ENCODE measurements at regions not wholly inside any gene's neighbourhood (a gene's known extent, or its start where the extent isn't known, plus 50 kb on each side); places are given as distances from the start of the nearest gene placed in this dataset.
"Not testable (repeated sequence)": the region's sequence is repeated elsewhere in the genome, so short reads cannot be mapped to it uniquely, and the experiment has no call there.

DNA sequence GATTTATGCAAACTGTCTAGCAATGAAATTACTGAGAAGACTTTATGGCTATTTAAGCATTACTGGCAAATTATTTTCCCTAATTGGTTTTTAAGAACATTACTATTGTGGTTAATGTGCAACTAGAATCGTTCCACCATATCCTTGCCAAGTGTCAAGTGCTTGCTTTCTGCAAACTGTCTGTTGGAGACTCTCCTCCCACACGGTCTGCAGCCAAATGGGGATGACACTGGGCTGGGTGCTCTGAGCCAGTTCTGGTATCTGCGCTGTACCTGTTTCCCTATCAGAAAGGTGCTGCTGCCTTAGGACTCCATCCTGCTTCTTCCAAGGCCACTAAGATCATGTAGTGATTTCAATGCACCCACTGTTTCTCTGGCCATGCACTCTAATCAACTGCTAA lies 110.4 kb downstream of the RAMP3 start:
- DNase-seq (ENCODE audit: low read depth): no peak

DNA sequence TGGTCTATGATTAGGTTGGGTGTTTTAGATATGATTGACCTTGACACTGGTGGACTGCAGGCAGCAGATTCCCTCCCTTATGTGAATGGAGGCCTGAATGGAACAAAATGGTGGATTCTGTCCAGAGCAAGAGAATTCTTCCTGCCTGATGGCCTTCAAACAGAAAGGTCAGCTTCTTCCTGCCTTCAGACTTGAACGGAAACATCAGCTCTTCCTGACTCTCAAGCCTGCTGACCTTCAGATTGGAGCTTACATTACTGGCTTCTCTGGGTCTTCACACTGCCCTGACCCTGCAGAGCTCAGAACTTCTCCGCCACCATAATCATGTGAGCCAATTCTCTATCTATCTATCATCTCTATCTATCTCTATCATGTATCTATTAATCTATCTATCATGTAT lies 111.6 kb downstream of the RAMP3 start:
- DNase-seq (ENCODE audit: low read depth): no peak

DNA sequence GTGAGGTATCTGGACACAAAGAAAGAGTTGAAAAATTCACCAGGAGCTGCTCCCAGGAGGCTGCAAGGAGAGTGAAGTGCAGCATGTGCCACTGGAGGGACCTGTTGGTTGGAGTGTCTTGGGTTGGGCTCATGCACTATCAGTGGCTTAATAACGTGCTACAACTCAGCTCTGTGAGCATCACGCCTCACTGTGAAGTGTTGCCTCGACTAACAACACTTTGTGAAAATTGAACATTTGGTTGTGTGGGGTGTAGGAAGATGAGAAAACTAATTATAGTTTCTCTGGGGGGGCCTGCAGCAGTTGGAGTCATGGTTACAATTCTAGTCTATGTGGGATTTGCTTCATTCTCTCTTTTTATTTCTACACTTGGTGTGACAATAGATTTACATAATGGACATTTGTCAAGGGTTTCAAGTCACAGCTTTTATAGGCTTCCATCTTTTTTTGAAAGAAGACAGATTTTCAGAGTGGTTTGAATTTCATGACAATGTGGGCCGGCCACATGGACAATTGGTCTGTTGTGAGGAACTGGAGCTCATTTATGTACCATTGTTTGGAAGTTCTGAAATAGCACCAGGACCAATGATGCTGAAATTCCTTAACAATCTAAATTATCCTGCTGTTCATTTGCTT lies 121.3 kb downstream of the RAMP3 start:
- DNase-seq (ENCODE audit: low read depth): no peak

DNA sequence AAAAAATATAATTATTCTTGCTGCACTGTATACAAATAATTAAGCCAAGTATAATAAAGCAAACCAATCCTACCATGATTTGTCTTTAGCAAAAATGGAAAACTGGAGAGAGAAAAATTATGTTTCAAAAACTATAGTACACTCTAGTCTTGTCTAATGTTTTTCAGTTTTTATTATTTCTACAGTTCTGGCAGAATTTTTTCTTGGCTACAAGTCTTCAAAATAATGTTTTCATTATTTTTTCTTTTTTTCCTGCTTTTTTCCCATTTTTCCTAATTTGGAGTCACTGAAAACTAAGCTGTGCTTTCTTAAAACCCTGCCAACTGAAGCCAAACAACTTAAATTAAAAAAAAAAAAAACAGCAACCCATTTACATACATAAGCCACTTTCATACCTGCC lies 132.0 kb downstream of the RAMP3 start:
- DNase-seq (ENCODE audit: low read depth): not testable (repeated sequence)

DNA sequence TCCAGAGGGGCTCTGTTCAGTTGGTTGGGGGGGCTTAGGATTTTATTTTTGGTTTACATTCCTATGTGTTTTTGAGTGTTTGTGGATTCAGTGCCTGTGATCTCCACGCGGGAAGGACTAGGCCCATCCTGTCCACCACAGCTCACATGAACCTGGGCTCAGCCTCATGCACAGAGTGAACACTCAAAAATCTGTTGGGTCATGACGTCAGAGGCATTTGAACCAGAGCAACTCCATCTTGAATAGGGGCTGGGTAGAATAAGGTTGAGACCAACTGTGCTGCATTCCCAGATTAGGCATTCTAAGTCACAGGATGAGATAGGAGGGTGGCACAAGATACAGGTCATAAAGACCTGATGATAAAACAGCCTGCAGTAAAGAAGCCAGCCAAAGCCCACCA lies 133.3 kb downstream of the RAMP3 start:
- DNase-seq (ENCODE audit: low read depth): no peak

DNA sequence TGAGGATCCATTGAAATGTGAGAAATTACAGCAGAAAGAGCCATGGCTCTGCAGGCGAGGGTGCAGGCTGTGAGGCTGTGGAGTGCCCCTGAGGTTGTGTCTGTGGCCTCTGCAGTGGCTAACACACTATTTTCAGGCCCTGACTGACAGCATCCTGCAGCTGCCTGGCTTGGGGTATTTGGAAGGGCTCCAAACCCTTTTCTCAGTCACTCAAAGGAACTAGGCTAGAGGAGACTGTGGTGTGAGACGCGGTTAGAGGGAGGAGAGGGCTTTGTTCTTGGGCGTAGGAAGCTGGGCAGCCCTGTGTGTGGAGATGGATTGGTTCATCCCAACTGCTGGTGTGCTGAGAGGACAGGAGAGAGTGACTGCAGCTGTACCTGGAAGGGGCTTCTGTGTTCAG lies 134.9 kb downstream of the RAMP3 start:
- no peak for DNase-seq (ENCODE audit: low read depth)

DNA sequence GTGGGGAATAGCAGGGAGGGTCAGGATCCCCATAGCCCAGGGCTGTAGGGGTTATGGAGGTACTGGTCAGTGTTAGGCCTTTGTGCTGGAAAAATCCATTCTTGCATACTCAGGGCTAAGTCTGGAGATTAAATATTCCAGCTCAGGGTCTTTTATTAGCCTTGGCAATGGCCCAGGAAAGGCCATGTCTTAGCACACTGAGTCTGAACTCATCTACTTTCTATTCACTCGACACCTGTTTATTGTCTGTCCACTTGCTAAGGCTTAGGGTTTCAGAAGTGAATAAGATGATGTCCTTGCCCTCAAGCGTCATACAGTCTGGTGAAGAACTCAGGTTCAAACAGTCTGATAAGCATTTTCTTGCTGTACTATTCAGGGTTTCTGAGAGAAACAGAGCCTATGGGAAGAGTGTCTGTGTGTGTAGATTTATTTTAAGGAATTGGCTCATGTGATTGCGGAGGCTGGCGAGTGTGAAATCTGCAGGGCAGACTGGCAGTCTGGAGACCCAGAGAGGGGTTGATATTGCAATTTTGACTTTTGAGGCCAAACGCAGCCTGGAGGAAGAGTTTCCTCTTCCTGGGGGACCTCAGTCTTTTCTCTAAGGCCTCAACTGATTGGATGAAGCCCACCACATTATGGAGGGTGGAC lies 135.8 kb downstream of the RAMP3 start:
- DNase-seq (ENCODE audit: low read depth): no peak

DNA sequence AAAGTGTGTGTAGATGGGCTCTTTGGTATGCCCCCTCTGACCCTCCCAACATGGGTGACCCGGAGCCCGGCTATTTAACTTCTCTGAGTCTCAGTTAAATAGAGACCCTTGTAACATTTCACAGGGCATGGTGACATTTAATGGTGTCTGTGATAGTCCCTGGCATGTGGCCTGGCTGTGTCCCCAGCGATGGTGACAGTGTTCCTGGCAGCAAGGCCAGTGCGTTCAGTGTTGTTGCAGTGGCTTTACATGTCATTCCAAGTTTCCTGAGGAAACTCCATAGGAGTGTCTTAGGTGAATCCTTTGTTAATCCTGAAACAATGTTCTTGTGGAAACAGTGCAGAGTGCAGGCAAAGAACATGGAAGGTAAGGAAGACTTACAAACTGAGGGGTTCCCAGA lies 137.0 kb downstream of the RAMP3 start:
- DNase-seq (ENCODE audit: low read depth): no peak

DNA sequence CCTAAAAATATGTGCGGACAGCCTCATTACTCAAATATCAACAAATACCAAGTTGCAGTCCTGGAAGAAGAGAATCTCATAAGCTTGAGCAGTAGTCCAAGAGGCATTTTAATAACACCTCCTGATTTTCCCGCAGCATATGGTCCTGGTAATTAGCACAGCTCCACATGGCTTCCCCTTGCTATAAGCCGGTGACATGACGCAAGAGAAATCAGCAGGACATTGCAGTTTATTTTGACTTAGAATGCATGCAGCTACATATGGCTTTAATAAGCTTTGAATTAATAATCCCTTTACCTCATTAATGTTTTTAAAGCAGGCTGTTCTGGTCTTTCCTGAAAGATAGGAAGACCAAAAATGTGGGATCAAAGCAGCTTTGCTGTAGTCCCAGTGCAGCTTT lies 137.6 kb downstream of the RAMP3 start:
- DNase-seq (ENCODE audit: low read depth): no peak

DNA sequence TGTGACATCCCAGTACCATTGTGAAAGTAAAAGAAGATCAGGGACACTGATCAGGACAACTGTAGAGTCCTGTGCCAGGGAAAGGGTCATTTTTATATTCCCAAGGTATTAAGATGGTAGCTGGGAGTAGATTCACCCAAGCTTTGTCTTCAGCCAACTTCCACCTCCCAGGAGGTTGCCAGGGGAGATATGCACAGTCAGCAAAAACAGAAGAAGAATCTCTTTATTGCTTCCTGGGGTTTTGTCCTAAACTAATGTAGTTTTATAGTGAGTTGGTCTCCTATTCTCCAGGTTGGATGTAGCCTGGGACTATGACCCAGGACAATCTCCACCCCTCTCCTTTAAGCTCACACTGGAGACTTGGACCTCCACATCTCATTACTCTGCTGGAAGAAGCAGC lies 139.2 kb downstream of the RAMP3 start:
- no peak for DNase-seq (ENCODE audit: low read depth)

DNA sequence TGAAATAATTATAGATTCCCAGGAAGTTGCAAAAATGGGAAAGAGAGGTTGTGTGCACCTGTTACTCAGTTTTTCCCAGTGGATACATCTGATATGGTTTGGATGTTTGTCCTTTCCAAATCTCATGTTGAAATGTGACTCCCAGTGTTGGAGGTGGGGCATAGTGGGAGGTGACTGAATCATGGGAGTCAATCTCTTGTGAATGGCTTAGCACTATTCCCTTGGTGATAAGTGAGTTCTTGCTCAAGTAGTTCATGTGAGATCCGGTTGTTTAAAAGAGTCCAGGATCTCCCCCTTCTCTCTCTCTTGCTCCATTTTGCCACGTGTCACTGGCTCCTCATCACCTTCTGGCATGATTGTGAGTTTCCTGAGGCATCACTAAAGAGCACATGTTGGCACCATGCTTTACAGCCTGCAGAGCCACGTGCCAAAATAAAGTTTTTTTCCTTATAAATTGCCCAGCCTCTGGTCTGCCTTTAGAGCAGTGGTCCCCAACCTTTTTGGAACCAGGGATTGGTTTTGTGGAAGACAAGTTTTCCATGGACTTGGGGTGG lies 149.2 kb downstream of the RAMP3 start:
- no peak for DNase-seq (ENCODE audit: low read depth)

DNA sequence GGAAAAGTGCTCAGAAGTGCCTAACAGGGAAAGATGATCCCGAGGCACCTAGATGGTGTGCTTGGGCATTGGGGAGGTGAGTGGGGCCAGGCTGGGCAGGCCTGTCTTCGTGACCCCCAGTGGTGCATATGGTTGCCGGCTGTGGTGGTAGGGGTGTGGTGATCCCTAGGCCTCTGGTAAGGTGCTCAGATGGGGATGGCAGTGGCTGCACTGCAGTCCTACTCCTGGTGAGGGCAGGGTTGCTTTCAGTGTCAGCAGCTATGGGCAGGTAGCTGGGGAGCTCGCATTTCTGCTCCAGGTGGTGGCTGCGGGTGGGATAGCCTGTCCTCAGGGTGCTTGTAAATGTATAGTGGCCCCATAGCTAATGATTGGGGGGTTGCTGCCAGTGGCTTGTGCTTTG lies 154.0 kb downstream of the RAMP3 start:
- DNase-seq (ENCODE audit: low read depth): no peak

DNA sequence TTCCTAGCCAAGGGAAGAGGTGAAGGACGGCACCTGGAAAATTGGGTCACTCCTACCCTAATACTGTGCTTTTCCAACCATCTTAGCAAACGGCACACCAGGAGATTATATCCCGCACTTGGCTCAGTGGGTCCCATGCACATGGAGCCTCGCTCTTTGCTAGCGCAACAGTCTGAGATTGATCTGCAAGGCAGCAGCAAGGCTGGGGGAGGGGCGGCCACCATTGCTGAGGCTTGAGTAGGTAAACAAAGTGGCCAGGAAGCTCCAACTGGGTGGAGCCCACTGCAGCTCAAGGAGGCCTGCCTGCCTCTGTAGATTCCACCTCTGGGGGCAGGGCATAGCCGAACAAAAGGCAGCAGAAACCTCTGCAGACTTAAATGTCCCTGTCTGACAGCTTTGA lies 157.9 kb downstream of the RAMP3 start:
- not testable (repeated sequence) for DNase-seq (ENCODE audit: low read depth)

DNA sequence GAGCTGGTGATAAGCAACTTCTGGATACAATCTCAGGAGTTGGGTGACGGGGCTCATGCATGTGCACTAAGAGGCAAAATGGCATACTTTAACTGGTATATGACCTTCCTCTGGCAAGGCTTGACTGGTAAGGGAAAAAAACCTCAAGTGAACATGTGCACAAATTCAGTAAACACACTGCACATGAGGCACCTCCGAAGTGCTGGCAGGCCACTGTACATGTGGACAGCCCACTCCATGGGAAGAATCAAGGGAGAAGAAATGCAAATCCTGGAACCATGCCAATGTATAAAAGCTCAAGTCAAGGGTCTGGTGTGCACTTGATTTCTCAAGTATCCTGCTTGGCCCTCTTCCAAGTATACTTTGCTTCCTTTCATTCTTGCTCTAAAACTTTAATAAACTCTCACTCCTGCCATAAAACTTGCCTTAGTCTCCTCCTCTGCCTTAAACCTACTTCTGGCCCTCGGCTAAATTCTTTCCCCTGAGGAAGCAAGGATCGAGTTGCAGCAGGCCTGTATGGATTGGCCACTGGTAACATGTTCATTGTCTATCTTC lies 167.2 kb downstream of the RAMP3 start:
- no peak for DNase-seq (ENCODE audit: low read depth)

DNA sequence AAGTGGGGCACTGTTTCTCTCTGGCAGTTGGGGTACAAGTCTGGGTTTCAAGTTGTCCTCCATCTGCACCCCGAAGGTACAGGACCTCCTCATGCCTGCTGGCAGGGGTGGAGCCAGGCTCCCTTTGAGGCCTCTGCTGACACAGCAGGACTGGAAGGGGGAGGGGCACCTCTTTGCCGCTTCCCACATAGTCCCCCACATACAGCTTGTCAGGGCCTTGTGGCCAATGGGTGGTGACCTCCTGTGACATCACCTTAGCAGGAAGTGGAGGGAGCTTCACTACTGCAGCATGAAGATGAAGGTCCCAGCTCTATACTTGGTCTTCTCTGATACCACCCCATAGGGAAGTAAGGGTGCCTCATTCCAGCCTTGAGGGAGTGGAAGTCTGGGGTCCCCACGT lies 167.8 kb downstream of the RAMP3 start:
- DNase-seq (ENCODE audit: low read depth): no peak

DNA sequence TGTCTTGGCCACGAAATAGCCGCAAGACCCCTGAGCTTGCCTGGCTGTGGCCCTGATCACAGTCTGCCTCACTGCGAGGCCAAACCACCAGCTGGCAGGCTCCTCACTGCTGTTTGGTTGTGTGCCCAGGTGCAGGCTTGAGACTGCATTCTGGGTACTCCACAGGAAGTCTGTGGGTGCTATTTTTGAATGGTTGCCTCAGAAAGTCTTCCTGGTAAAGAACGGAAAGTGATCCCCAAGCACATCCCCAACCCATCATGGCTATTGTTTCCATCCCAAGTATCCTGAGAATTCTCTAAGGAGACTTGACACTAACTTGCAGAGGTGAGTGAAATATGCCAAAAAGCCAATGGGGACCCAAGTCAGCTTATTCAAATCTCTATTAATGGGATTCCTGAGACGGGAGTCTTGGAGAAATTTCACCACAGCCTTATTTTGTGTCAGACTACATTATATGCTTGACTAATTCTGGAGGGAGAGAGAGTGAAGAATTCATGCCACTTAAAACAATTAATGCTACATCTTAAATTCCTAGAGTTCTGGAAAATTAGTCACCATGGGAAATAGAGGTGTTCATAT lies 170.9 kb downstream of the RAMP3 start:
- DNase-seq (ENCODE audit: low read depth): no peak

DNA sequence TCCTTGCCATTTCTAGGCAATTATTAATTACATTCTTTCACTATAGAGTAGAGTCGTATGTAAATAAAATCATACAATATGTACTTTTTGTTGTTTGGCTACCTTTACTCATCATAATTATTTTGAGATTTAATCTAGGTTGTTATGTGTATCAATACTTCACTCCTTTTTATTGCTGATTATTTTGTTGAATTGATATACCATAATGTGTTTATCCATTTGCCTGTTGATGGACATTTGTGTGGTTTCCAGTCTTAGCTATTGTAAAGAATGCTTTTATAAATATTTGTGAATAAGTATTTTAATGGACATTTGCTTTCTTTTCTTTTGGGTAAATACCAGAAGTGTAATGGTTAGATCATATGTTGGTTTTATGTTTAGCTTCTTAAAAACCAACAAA lies 174.0 kb downstream of the RAMP3 start:
- no peak for DNase-seq (ENCODE audit: low read depth)

DNA sequence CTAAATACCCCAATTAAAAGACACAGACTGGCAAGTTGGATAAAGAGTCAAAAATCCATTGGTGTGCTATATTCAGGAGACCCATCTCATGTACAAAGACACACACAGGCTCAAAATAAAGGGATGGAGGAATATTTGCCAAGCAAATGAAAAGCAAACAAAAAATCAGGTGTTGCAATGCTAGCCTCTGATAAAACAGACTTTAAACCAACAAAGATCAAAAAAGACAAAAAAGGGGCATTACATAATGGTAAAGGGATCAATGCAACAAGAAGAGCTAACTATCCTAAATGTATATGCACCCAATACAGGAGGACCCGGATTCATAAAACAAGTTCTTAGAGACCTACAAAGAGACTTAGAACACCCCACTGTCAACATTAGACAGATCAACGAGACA lies 177.4 kb downstream of the RAMP3 start:
- not testable (repeated sequence) for DNase-seq (ENCODE audit: low read depth)

DNA sequence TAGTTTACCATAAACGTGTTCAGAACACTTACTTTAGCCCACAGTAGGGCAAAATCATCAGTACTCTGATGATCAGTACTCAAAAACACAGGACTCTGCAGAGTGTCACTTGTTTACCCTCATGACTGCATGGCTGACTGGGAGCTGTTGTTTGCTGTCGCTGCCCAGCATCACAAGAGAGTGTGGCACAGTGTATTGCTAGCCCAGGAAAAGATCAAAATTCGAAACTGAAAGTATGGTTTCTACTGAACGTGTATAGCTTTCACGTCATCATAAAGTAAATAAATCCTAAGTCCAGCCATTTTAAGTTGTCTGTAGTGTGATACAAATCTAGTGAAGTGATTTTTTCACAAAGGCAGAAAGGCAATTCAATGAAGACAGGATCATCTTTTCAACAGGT lies 184.6 kb downstream of the RAMP3 start:
- no peak for DNase-seq (ENCODE audit: low read depth)

DNA sequence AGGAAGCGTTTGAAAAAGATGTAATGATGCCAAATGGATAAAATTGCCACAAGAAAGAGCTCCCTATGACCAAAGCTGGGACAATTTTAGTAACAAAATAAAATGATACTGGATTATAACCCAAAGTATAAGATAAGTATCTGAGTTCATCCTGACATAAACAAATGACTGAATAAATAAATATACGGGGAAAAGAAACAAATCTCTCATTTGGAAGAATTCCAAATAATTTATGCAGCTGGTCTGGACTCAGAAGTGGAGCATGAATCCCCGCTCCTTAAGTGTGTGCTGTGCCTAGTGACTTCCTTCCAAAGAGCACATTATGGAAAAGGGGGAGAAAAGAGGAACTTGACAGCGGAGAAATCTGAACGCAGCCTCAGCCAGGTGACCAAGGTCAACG lies 186.2 kb downstream of the RAMP3 start:
- DNase-seq (ENCODE audit: low read depth): no peak

DNA sequence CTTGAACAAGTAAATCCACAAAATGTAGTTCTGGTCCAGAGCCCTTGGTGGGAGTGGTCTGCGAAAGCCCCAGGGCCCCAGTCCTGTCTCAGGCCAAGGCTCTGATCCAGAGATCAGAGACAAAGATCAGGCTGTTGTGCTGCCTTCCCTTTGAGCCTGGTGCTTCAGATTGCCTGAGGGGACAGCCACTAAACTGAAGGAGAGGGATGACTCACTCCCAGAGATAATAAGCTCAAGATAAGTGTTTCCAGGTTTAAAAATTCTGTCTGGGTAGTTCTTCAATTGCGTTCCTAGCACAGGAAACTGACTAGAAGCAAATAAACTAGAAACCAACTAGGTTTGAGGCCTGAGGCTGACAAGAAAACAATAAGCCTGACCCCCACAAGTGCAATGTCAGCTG lies 190.2 kb downstream of the RAMP3 start:
- DNase-seq (ENCODE audit: low read depth): peak; percentile 87

DNA sequence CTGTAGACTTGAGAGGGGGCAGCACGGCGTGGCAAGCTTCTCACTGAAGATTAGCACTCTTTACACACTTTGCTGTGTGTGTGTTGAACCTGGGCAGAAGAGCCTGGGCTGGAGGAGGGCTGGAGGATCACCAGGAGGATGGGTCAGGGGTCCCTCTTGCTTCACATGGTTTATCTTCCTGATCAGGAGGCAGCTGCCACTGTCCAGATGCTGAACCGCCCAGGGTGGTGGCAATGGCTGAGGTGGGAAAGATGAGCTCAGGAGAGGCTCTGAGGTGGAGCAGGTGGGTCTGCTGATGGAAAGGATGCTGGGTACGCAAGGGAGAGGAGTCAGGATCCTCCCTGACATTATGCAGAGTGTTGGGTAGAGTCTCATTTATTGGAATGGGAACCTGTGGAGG lies 191.5 kb downstream of the RAMP3 start:
- DNase-seq (ENCODE audit: low read depth): no peak

DNA sequence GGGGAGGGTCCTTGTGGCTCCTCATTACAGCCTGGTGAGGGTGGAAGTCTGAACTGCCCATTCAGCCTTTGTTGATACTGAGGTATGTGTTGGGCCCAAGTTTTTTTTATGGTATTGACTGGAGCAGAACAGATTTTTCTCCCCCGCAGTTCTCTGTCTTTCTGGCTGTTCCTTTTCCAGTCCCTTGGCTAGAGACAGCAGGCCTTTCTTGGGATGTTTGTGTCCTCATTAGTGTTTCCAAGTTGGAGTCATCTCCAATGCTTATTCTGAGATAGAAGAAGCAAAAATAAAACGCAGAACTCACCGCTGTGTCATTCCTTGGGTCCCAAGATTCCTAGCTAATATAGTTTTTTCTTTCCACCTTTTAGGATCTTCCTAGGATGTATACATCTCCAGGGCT lies 193.3 kb downstream of the RAMP3 start:
- DNase-seq (ENCODE audit: low read depth): no peak
